LNCAP (cell line): ENCODE measurements at regions not wholly inside any gene's neighbourhood (a gene's known extent, or its start where the extent isn't known, plus 50 kb on each side); places are given as distances from the start of the nearest gene placed in this dataset.

Experiments used
- TF ChIP-seq, protein P1 (sequence below): fragments of 450-650 bp; IDR thresholded peaks from 2 replicates; pipeline ENCODE4 v1.5.1; 2017; ENCODE audit warnings: mild to moderate bottlenecking

DNA sequence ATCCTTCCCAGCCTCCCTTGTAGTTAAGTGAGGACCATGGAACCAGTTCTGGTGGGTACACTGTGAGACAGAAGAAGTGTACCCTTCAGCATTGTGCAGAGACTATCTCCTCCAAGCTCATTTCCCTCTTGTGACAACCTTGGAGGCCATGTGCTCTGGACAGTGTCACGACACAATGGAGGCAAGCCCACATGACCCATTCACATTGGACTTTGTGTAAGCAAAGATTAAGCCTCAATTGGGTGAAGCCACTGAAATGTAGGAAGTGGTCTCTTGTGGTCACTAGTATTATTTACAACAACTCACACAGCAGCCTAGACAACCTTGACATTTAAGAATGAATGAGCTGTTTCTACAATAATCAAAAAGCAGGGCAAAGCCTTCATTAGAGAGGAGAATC lies 124.2 kb downstream of the INHBA start:
- TF ChIP-seq, protein P1, sequence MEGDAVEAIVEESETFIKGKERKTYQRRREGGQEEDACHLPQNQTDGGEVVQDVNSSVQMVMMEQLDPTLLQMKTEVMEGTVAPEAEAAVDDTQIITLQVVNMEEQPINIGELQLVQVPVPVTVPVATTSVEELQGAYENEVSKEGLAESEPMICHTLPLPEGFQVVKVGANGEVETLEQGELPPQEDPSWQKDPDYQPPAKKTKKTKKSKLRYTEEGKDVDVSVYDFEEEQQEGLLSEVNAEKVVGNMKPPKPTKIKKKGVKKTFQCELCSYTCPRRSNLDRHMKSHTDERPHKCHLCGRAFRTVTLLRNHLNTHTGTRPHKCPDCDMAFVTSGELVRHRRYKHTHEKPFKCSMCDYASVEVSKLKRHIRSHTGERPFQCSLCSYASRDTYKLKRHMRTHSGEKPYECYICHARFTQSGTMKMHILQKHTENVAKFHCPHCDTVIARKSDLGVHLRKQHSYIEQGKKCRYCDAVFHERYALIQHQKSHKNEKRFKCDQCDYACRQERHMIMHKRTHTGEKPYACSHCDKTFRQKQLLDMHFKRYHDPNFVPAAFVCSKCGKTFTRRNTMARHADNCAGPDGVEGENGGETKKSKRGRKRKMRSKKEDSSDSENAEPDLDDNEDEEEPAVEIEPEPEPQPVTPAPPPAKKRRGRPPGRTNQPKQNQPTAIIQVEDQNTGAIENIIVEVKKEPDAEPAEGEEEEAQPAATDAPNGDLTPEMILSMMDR = no peak

DNA sequence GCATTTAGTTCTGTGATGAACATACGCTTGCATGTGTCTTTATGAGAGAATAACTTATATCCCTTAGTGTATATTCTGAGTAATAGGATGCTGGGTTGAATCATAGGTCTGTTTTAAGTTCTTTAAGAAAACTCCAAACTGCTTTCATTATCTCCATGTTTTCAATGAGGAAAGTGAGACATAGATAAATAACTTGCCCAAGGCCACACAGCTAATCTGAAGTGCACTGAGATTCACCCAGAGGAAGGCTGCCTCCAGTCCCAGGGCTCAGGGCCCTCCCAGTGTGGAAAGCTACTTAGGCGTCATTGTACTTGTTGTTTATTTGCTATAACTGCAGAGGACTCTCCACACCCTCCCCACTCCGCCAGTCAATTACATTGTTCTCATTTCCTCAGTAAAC lies 126.7 kb downstream of the INHBA start:
- TF ChIP-seq, protein P1 = no peak

DNA sequence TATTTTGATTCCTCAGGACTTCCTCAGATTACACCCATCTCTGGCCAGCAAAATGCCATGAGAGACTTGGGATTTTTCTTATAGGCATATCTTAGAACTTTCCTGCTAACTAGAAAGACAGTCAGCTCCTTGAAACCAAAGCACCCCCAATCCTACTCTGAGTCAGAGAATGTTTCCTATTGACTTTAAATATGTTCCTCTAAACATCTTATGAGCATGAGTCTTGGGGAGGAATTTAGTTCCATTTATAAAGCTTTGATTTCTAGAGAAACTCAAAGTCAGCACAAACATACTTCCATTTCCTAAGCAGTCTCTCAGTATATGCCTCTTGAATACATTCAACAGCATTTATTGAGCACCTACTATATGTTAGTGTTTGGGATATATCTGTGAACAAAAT lies 128.5 kb downstream of the INHBA start:
- TF ChIP-seq, protein P1 = no peak

- TF ChIP-seq, protein P1 = no peak
These were observed 129.0 kb downstream of the INHBA start for GRCh38 chr7:41573862-41574261.

GRCh38 chr7:41573443-41573842 lies 129.4 kb downstream of the INHBA start:
- TF ChIP-seq, protein P1 = no peak

DNA sequence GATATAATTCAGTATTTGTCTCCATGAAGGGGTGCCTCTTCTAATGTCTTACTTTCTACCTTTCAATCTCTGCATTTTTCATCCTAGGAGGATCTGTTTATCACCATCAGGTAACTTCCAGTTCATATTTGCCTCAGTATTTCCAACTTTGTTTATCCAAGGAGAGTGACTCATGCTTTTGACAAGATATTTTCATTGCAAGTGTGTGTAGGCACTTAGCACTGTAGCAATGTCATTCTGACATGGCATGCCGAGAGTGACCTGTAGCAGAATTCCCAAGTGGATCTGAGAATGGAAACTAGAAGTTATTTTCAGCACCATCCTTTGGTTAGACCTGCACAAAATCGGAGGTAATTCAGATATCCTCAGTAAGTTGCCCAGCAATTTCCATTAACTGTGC lies 129.9 kb downstream of the INHBA start:
- TF ChIP-seq, protein P1 = no peak

DNA sequence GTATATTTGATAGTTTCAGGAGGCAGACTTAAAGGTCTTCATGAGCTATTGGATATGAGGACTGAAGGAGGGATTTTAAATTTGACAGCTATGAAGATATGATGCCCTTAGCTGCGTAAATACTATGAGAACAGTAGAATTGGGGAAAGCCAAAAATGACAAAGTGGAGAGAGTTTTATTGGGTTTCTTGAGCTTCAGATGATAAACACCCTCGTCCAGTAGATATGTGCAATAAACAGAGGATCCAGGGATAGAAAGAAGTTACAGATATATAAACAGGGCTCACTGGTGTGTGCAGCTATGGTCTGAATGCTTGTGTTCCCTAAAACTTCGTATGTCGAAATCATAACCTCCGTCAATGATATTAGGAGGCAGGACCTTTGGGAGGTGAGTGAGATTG lies 131.3 kb downstream of the INHBA start:
- TF ChIP-seq, protein P1 = no peak

DNA sequence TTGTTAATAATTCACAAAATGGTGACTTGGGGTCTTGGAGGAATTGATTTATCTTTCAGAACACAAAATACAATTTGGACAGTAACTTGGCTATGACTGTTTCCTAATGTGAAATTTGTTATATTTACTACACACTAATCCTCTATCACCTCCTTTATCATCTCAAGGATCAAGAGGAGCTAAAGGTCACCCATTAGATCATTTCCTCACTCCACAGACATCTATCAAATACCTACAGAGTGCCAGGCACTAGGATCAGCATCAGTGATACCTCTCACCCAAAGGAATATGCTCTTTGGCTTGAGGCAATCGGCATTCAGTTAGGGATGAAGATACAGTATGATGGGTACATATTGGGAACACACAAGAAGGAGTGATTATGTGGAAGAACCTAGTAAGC lies 132.1 kb downstream of the INHBA start:
- TF ChIP-seq, protein P1 = no peak
